Epithelial cell of proximal tubule (primary cell): ENCODE measurements at regions not wholly inside any gene's neighbourhood (a gene's known extent, or its start where the extent isn't known, plus 50 kb on each side); places are given as distances from the start of the nearest gene placed in this dataset.

Source experiments
- DNase-seq: peaks from one replicate; pipeline ENCODE4 v3.0.0-alpha.2; 2011; ENCODE audit warnings: low read depth
- H3K4me3 ChIP-seq: 2 replicates; pipeline ENCODE4 v1.5.1; 2011; ENCODE audit warnings: low read depth, mild to moderate bottlenecking, low read length
- TF ChIP-seq, protein P1 (sequence below): conservative IDR thresholded peaks from 2 replicates; pipeline ENCODE4 v1.5.1; 2012; ENCODE audit warnings: low read depth, mild to moderate bottlenecking, low read length

GRCh38 chr10:10519674-10520073 is 498.0 kb upstream of the CELF2 start:
- no peak for DNase-seq
- H3K4me3 ChIP-seq = no peak overlapping the region
- TF ChIP-seq, protein P1, sequence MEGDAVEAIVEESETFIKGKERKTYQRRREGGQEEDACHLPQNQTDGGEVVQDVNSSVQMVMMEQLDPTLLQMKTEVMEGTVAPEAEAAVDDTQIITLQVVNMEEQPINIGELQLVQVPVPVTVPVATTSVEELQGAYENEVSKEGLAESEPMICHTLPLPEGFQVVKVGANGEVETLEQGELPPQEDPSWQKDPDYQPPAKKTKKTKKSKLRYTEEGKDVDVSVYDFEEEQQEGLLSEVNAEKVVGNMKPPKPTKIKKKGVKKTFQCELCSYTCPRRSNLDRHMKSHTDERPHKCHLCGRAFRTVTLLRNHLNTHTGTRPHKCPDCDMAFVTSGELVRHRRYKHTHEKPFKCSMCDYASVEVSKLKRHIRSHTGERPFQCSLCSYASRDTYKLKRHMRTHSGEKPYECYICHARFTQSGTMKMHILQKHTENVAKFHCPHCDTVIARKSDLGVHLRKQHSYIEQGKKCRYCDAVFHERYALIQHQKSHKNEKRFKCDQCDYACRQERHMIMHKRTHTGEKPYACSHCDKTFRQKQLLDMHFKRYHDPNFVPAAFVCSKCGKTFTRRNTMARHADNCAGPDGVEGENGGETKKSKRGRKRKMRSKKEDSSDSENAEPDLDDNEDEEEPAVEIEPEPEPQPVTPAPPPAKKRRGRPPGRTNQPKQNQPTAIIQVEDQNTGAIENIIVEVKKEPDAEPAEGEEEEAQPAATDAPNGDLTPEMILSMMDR = no peak

DNA sequence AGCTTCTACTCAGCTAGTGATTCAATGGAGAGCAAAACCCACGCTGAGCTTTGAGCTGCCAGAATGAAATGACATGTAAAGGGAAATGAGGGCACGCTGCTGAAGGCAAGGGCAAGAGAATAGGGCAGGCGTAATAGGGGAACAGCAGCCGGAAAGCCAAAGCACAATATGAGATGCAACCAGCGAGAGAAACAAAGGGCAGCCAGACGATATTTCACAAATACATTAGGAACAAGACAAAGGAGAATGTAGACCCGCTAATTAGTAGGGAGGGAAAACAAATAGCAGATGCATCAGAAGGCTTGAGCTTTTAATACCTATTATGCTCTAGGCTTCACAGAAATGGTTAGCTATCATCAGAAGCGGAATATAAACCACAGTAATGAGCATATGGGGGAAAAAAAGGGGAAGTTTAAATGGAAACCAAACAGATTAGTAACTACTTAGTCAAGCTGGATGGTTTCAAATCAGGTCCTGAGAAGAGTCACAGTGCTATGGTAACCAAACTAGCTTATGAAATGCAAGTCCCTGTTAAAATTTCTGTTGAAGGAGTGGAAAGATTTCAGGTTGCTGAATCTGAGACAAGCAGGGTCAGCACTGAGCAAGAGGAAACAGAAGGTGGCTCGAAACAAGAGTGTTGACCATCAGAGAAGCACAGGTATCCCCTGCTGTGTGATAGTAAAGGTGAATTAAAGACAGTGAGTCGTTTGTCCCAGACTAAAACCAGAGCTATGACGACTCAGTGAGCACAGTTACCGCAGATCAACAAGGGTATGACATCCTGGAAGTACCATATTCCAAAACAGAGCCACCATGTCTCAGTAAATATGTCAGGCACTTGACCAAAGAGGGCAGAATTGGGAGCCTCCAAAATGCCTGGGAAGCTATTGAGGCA is 496.9 kb upstream of the CELF2 start:
- no peak for DNase-seq
- H3K4me3 ChIP-seq = no peak overlapping the region
- TF ChIP-seq, protein P1 = no peak

- TF ChIP-seq, protein P1 = no peak
Observed at GRCh38 chr10:10526846-10527245, 490.8 kb upstream of the CELF2 start.

GRCh38 chr10:10527861-10528562 is 489.7 kb upstream of the CELF2 start:
- DNase-seq = no peak
- TF ChIP-seq, protein P1 = no peak
- H3K4me3 ChIP-seq = no peak overlapping the region

More at GRCh38 chr10:10526846-10527245, 490.8 kb upstream of the CELF2 start:
- DNase-seq = no peak
- no peak overlapping the region for H3K4me3 ChIP-seq

DNA sequence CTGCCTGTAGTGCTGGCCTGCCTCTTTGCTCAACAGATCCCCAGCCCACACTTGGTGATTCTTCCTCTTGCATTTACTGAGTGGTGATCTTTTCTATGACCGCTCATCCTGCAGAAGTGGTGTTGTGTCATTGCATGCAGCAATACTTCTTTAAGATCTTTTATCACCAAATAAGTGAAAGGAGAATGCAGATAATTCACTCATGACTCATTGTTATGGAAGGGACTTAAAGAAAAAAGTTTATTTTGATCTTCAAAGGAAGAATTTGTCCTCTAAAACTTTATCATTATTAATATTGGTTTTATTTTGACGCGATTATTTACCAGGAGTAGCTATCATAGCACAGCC is 489.1 kb upstream of the CELF2 start:
- no peak for DNase-seq
- TF ChIP-seq, protein P1 = no peak
- H3K4me3 ChIP-seq = no peak overlapping the region

DNA sequence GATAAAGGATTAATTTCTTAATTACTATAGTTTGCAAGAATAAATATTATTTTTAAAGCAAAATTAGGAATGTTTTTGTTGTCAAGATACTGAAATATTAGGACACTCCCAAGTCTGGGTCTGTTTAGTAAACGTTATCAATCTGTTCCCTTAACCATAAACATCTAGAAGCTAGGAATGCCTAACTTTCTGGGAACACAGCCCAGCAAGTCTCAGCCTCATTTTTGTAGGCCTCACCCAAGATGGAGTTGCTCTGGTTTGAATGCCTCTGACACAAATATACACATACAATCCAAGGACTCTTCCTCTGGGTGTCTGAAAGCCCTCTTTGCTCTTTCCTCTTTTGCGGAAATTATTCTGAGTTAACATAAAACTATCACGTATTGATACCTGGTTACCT is 487.4 kb upstream of the CELF2 start:
- no peak for DNase-seq
- TF ChIP-seq, protein P1 = no peak
- H3K4me3 ChIP-seq = no peak overlapping the region
